MCF 10A (cell line): ENCODE measurements at regions not wholly inside any gene's neighbourhood (a gene's known extent, or its start where the extent isn't known, plus 50 kb on each side); places are given as distances from the start of the nearest gene placed in this dataset.
A peak's percentile ranks its signal among the peaks of the same experiment; 100 is the strongest.

Experiments used
- BruUV-seq: library from RNA; stranded (reverse); fragments of 400-500 nt; replicated peaks from 2 replicates; lab custom pipeline; 2021; lab: Mats Ljungman, UMichigan
- CTCF ChIA-PET: fragments of 300-600 bp; sonication (Branson Sonifier 250); formaldehyde crosslinking; extraction: SDS; loops from one replicate; lab custom pipeline; 2021; ENCODE audit warnings: antibody characterized with exemption, inconsistent platforms; lab: Yijun Ruan, JAX
- POLR2A ChIA-PET: fragments of 300-600, 350-650 bp; sonication (Branson Sonifier 250); formaldehyde crosslinking; extraction: SDS; loops from one replicate; lab custom pipeline; 2020; ENCODE audit warnings: antibody characterized with exemption, inconsistent platforms; lab: Yijun Ruan, JAX
- DNase-seq: peaks from one replicate; pipeline ENCODE4 v3.0.0-alpha.2; 2018; ENCODE audit not compliant: unreplicated experiment
- H3K27ac Mint-ChIP-seq: one replicate; pipeline ENCODE4 v1.8.0; 2022; ENCODE audit warnings: mild to moderate bottlenecking, low read depth, mixed read lengths; ENCODE audit not compliant: unreplicated experiment
- H3K27me3 Mint-ChIP-seq: one replicate; pipeline ENCODE4 v1.8.0; 2022; ENCODE audit warnings: mixed read lengths; ENCODE audit not compliant: insufficient read depth, unreplicated experiment
- H3K36me3 Mint-ChIP-seq: one replicate; pipeline ENCODE4 v1.8.0; 2022; ENCODE audit warnings: mild to moderate bottlenecking, moderate library complexity, mixed read lengths; ENCODE audit not compliant: insufficient read depth, unreplicated experiment
- H3K4me1 Mint-ChIP-seq: one replicate; pipeline ENCODE4 v1.8.0; 2022; ENCODE audit warnings: mixed read lengths; ENCODE audit not compliant: insufficient read depth, unreplicated experiment
- H3K4me3 Mint-ChIP-seq: one replicate; pipeline ENCODE4 v1.8.0; 2022; ENCODE audit warnings: mild to moderate bottlenecking, moderate library complexity, mixed read lengths; ENCODE audit not compliant: unreplicated experiment
- H3K9me3 Mint-ChIP-seq: one replicate; pipeline ENCODE4 v1.8.0; 2022; ENCODE audit warnings: mixed read lengths; ENCODE audit not compliant: unreplicated experiment
- CTCF ChIP-seq: fragments of 200-600 bp; IDR thresholded peaks from one replicate; pipeline ENCODE4 v1.8.0; 2022; ENCODE audit warnings: antibody characterized with exemption, mild to moderate bottlenecking; ENCODE audit not compliant: unreplicated experiment
- intact Hi-C: fragments of 100-400 bp; cut with micrococcal nuclease; formaldehyde crosslinking; loops from 2 replicates; pipeline ENCODE4 v1.14.1; 2022

- peak; percentile 5 for DNase-seq
- Mint-ChIP-seq H3K36me3 (no peaks in the 10 kb centered on the region), H3K27me3 (peaks cover 13% of the 10 kb centered on the region), H3K27ac (no peak overlapping the region), H3K4me3 (no peak overlapping the region), H3K4me1 (peaks cover 6% of the 10 kb centered on the region), H3K9me3 (no peaks in the 10 kb centered on the region)
- TF ChIP-seq CTCF: no peak
- ChIA-PET CTCF (interaction anchor here (0.6 to 1.9 kb wide), 3 partner anchors 297 to 1038 kb away, joined by 3 to 7 read pairs (median 6); no protein-coding TSS in a partner anchor), POLR2A (no interaction called here)
- intact Hi-C loops: no loop called here
- no TSS peak for BruUV-seq
Observed at GRCh38 chr10:129035052-129035827, 431.8 kb upstream of the MGMT start.

DNA sequence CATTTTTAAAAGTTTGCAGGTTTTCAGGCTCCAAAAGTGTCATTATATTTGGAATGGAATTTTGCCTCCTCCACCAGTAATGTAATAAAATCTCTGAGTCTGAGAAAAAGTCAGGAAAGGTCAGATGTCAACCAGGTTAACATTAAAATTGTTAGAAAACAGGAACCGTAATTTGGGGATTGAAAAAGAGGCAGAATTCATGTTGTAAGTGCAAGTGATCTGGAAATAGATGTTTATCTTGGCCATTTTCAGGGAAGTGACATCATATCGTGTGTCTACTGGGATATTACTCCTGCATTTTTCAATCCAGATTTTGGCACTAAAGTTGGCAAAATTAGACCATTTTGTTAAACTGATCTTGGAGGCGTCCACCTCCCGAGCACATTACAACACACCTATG lies 428.5 kb upstream of the MGMT start:
- no peaks in the 10 kb centered on the region for H3K36me3 Mint-ChIP-seq
- no peaks in the 10 kb centered on the region for H3K9me3 Mint-ChIP-seq
- H3K27me3 Mint-ChIP-seq: no peaks in the 10 kb centered on the region
- CTCF ChIA-PET: interaction anchor here (0.6 to 0.9 kb wide), 2 partner anchors 507 to 815 kb away, joined by 3 to 4 read pairs; no protein-coding TSS in a partner anchor
- no peaks in the 10 kb centered on the region for H3K4me1 Mint-ChIP-seq
- intact Hi-C loops: no loop called here
- no peak for TF ChIP-seq CTCF
- BruUV-seq: no TSS peak
- no peak overlapping the region for H3K4me3 Mint-ChIP-seq
- no peak overlapping the region for H3K27ac Mint-ChIP-seq
- POLR2A ChIA-PET: interaction anchor here (0.6 kb wide), 1 partner anchor 234 kb away, joined by 3 read pairs; no protein-coding TSS in a partner anchor
- DNase-seq: no peak

- ChIA-PET POLR2A (no interaction called here), CTCF (no interaction called here)
- BruUV-seq: no TSS peak
- TF ChIP-seq CTCF: no peak
- H3K27me3 Mint-ChIP-seq: no peaks in the 10 kb centered on the region
- intact Hi-C loops: no loop called here
- no peaks in the 10 kb centered on the region for H3K36me3 Mint-ChIP-seq
- H3K27ac Mint-ChIP-seq: no peak overlapping the region
- DNase-seq: no peak
- no peak overlapping the region for H3K4me3 Mint-ChIP-seq
- no peaks in the 10 kb centered on the region for H3K4me1 Mint-ChIP-seq
- H3K9me3 Mint-ChIP-seq: no peaks in the 10 kb centered on the region
Observed at GRCh38 chr10:129039406-129040370, 427.4 kb upstream of the MGMT start.

DNA sequence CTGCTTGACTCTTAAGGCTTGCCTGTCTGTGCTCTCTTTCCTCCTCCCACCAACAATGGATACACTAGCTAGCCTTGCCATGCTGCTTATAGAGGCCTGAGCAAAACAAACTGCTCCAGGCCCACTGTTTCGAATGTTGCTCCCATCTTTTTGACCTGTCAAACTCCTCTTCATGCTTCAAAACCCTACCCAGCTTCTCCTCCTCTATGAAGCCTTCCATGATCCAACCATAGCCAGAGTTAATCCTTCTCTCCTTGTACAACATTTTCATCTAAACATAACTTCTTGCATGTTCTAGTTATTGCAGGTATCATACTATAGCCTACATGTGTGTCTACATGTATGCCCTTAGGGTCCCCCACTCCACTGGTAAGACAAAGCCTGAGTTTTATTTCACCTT lies 426.7 kb upstream of the MGMT start:
- CTCF ChIA-PET: no interaction called here
- DNase-seq: no peak
- Mint-ChIP-seq H3K9me3 (no peaks in the 10 kb centered on the region), H3K27ac (no peak overlapping the region), H3K27me3 (no peaks in the 10 kb centered on the region), H3K4me1 (no peaks in the 10 kb centered on the region), H3K4me3 (no peak overlapping the region), H3K36me3 (no peaks in the 10 kb centered on the region)
- no peak for TF ChIP-seq CTCF
- POLR2A ChIA-PET: no interaction called here
- intact Hi-C loops: no loop called here
- BruUV-seq: no TSS peak
